SK-N-SH (cell line): ENCODE measurements at regions not wholly inside any gene's neighbourhood (a gene's known extent, or its start where the extent isn't known, plus 50 kb on each side); places are given as distances from the start of the nearest gene placed in this dataset.

ENCODE experiments used
- CTCF ChIA-PET: fragments of 300-600, 350-600 bp; formaldehyde crosslinking; extraction: SDS; loops from one replicate; lab custom pipeline; 2021; lab: Yijun Ruan, JAX
- POLR2A ChIA-PET: fragments of 350-600 bp; sonication (Branson Sonifier 250); formaldehyde crosslinking; extraction: SDS; loops from one replicate; lab custom pipeline; 2020; ENCODE audit warnings: antibody characterized with exemption, inconsistent platforms; lab: Yijun Ruan, JAX
- DNase-seq: peaks from one replicate; pipeline ENCODE4 v3.0.0; 2012
- H2AFZ ChIP-seq: fragments of 200-600 bp; sonication (generic); 2 replicates; pipeline ENCODE4 v1.8.1; 2016; ENCODE audit warnings: antibody characterized with exemption, mild to moderate bottlenecking, low read depth
- H3F3A ChIP-seq: fragments of 200-600 bp; sonication (generic); replicated peaks from 2 replicates; pipeline ENCODE3; 2016; ENCODE audit warnings: antibody characterized with exemption, mild to moderate bottlenecking; ENCODE audit not compliant: insufficient read depth
- H3K27ac ChIP-seq, 2 experiments: fragments of 200-500 bp in 1 of 2; fragments of 200-600 bp in 1 of 2; sonication (Bioruptor generic) in 1 of 2; sonication (generic), shearing (Covaris generic) in 1 of 2; 2 replicates each; pipeline versions ENCODE4 v1.5.1 to v1.6.1; 2014 to 2016; ENCODE audit warnings: low read depth in 2 of 2, inconsistent platforms in 1 of 2, low read length in 1 of 2, mild to moderate bottlenecking in 1 of 2, mixed read lengths in 1 of 2
- H3K27me3 ChIP-seq: fragments of 200-600 bp; sonication (generic), shearing (Covaris generic); 2 replicates; pipeline ENCODE4 v1.6.1; 2016; ENCODE audit warnings: mixed run types; ENCODE audit not compliant: insufficient read depth
- H3K36me3 ChIP-seq, 2 experiments: fragments of 200-500 bp in 1 of 2; fragments of 200-600 bp in 1 of 2; sonication (Bioruptor generic) in 1 of 2; sonication (generic) in 1 of 2; replicated peaks in 1 of 2; 2 replicates each; pipeline versions ENCODE3 to v1.5.1; 2014 to 2016; ENCODE audit warnings: low read length in 1 of 2, mild to moderate bottlenecking in 1 of 2; ENCODE audit not compliant: insufficient read depth in 2 of 2, control insufficient read depth in 1 of 2
- H3K4me1 ChIP-seq, 2 experiments: fragments of 200-500 bp in 1 of 2; fragments of 200-600 bp in 1 of 2; sonication (Bioruptor generic) in 1 of 2; sonication (generic), shearing (Covaris generic) in 1 of 2; 2 replicates each; pipeline versions ENCODE4 v1.5.1 to v1.6.1; 2014 to 2016; ENCODE audit warnings: low read depth in 1 of 2, low read length in 1 of 2, mixed run types in 1 of 2; ENCODE audit not compliant: insufficient read depth in 2 of 2, control insufficient read depth in 1 of 2
- H3K4me2 ChIP-seq: fragments of 200-600 bp; sonication (generic), shearing (Covaris generic); 2 replicates; pipeline ENCODE4 v1.6.1; 2017; ENCODE audit warnings: mixed run types
- H3K4me3 ChIP-seq, 2 experiments: fragments of 200-500 bp in 1 of 2; fragments of 200-600 bp in 1 of 2; sonication (Bioruptor generic) in 1 of 2; sonication (generic), shearing (Covaris generic) in 1 of 2; 2 replicates each; pipeline versions ENCODE4 v1.5.1 to v1.8.1; 2014 to 2016; ENCODE audit warnings: low read depth in 2 of 2, inconsistent platforms in 1 of 2, low read length in 1 of 2, mild to moderate bottlenecking in 1 of 2, mixed read lengths in 1 of 2, moderate library complexity in 1 of 2
- H3K79me2 ChIP-seq: fragments of 200-600 bp; sonication (generic); 2 replicates; pipeline ENCODE4 v1.8.1; 2017; ENCODE audit warnings: mild to moderate bottlenecking; ENCODE audit not compliant: insufficient read depth
- H3K9ac ChIP-seq: fragments of 200-600 bp; sonication (generic); 2 replicates; pipeline ENCODE4 v1.6.1; 2017; ENCODE audit warnings: mixed run types
- H3K9me2 ChIP-seq: fragments of 200-600 bp; sonication (generic); 2 replicates; pipeline ENCODE4 v1.6.1; 2017; ENCODE audit warnings: mixed run types
- H3K9me3 ChIP-seq: fragments of 200-600 bp; sonication (generic); 2 replicates; pipeline ENCODE4 v1.6.1; 2017; ENCODE audit warnings: mixed run types, mild to moderate bottlenecking, moderate library complexity
- H4K20me1 ChIP-seq: fragments of 200-600 bp; sonication (generic); 2 replicates; pipeline ENCODE4 v1.6.1; 2017; ENCODE audit warnings: mild to moderate bottlenecking, mixed run types; ENCODE audit not compliant: insufficient read depth
- CTCF ChIP-seq: fragments of 200-600 bp; sonication (generic); IDR thresholded peaks from 2 replicates; pipeline ENCODE4 v1.6.1; 2017; ENCODE audit warnings: antibody characterized with exemption, mild to moderate bottlenecking, moderate library complexity
- ELF1 ChIP-seq: IDR thresholded peaks from 2 replicates; pipeline ENCODE4 v1.4.0; 2012
- IRF3 ChIP-seq: fragments of 150-350 bp; IDR thresholded peaks from 2 replicates; pipeline ENCODE4 v1.6.1; 2016; ENCODE audit warnings: mild to moderate bottlenecking, low read depth, low read length
- MXI1 ChIP-seq: IDR thresholded peaks from 2 replicates; pipeline ENCODE4 v1.6.1; 2012; ENCODE audit warnings: mild to moderate bottlenecking, low read depth, low read length, improper control_type of control experiment
- NFIC ChIP-seq: IDR thresholded peaks from 2 replicates; pipeline ENCODE4 v1.4.0; 2012; ENCODE audit warnings: borderline replicate concordance
- POLR2AphosphoS5 ChIP-seq: IDR thresholded peaks from 2 replicates; pipeline ENCODE4 v1.6.1; 2012; ENCODE audit warnings: low read depth, low read length
- RXRA ChIP-seq: IDR thresholded peaks from 2 replicates; pipeline ENCODE4 v1.4.0; 2012; ENCODE audit warnings: low read depth, mild to moderate bottlenecking, borderline replicate concordance
- SIN3A ChIP-seq: IDR thresholded peaks from 2 replicates; pipeline ENCODE4 v1.6.1; 2012; ENCODE audit warnings: low read depth, mild to moderate bottlenecking, low read length, moderate library complexity, borderline replicate concordance
- SMC3 ChIP-seq: IDR thresholded peaks from 2 replicates; pipeline ENCODE4 v1.6.1; 2012; ENCODE audit warnings: low read depth, low read length, improper control_type of control experiment
- TCF12 ChIP-seq: IDR thresholded peaks from 2 replicates; pipeline ENCODE4 v1.4.0; 2012
- WGBS: methylation state at CpG from one replicate; pipeline ENCODE4 v1.1.6; 2017; ENCODE audit warnings: low lambda C conversion rate; 5-methylcytosine and 5-hydroxymethylcytosine counted together
- TF ChIP-seq, protein P1 (sequence below): IDR thresholded peaks from 2 replicates; pipeline ENCODE4 v1.6.1; 2012; ENCODE audit warnings: mild to moderate bottlenecking, low read depth, low read length, moderate library complexity
- TF ChIP-seq, protein P2 (sequence below): fragments of 150-350 bp; IDR thresholded peaks from 2 replicates; pipeline ENCODE4 v1.6.1; 2017; ENCODE audit warnings: antibody characterized with exemption, low read length, low read depth, borderline replicate concordance
- TF ChIP-seq, protein P3 (sequence below): IDR thresholded peaks from 2 replicates; pipeline ENCODE4 v1.4.0; 2012; ENCODE audit warnings: low read depth
- TF ChIP-seq, protein P4 (sequence below): IDR thresholded peaks from 2 replicates; pipeline ENCODE4 v1.4.0; 2012; ENCODE audit warnings: low read depth, borderline replicate concordance

DNA sequence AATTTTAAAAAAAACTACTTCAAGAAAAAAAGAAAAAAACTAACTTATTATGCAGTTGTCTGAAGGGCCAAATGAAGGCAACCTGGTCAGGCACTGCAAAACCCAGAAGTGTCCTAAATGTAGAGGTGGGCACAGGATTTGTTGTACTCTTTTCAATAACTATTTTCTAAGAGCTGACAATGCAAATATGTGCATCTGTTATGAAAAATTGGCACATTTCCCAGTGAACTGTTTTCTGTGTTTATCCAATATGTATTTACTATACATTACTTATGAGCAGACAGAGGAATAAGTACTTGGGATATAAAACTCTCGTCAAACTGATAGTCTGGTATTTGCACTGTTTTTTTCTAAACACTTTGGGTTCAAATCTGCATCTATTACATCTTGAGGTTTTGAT, 188.0 kb upstream of the C21orf91 start:
- no peaks in the 10 kb centered on the region for H3K27me3 ChIP-seq
- no peaks in the 10 kb centered on the region for H4K20me1 ChIP-seq
- no peaks in the 10 kb centered on the region for H3F3A ChIP-seq
- POLR2A ChIA-PET, result no interaction called here
- no peak overlapping the region for H3K27ac ChIP-seq
- no peak overlapping the region for H3K4me3 ChIP-seq
- 3% methylated on average over 1 of the region's 1 CpG for WGBS
- no peak overlapping the region for H3K4me2 ChIP-seq
- CTCF ChIA-PET, result interaction anchor here (1.5 kb wide), 1 partner anchor 34 kb away, joined by 4 read pairs; no protein-coding TSS in a partner anchor
- TF ChIP-seq, protein P1, sequence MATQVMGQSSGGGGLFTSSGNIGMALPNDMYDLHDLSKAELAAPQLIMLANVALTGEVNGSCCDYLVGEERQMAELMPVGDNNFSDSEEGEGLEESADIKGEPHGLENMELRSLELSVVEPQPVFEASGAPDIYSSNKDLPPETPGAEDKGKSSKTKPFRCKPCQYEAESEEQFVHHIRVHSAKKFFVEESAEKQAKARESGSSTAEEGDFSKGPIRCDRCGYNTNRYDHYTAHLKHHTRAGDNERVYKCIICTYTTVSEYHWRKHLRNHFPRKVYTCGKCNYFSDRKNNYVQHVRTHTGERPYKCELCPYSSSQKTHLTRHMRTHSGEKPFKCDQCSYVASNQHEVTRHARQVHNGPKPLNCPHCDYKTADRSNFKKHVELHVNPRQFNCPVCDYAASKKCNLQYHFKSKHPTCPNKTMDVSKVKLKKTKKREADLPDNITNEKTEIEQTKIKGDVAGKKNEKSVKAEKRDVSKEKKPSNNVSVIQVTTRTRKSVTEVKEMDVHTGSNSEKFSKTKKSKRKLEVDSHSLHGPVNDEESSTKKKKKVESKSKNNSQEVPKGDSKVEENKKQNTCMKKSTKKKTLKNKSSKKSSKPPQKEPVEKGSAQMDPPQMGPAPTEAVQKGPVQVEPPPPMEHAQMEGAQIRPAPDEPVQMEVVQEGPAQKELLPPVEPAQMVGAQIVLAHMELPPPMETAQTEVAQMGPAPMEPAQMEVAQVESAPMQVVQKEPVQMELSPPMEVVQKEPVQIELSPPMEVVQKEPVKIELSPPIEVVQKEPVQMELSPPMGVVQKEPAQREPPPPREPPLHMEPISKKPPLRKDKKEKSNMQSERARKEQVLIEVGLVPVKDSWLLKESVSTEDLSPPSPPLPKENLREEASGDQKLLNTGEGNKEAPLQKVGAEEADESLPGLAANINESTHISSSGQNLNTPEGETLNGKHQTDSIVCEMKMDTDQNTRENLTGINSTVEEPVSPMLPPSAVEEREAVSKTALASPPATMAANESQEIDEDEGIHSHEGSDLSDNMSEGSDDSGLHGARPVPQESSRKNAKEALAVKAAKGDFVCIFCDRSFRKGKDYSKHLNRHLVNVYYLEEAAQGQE, result no peak
- no peaks in the 10 kb centered on the region for H3K36me3 ChIP-seq
- H3K9me2 ChIP-seq, result no peaks in the 10 kb centered on the region
- no peak for DNase-seq
- H3K79me2 ChIP-seq, result no peaks in the 10 kb centered on the region
- H3K9ac ChIP-seq, result no peak overlapping the region
- H2AFZ ChIP-seq, result no peak overlapping the region
- no peaks in the 10 kb centered on the region for H3K9me3 ChIP-seq
- H3K4me1 ChIP-seq, result no peaks in the 10 kb centered on the region

GRCh38 chr21:18006691-18007090, 187.5 kb upstream of the C21orf91 start:
- DNase-seq, result no peak
- Histone ChIP-seq H2AFZ (no peak overlapping the region), H3K9me2 (no peaks in the 10 kb centered on the region), H3K36me3 (no peaks in the 10 kb centered on the region), H4K20me1 (no peaks in the 10 kb centered on the region), H3F3A (no peaks in the 10 kb centered on the region), H3K4me3 (no peak overlapping the region), H3K27ac (no peak overlapping the region), H3K9ac (no peak overlapping the region), H3K4me2 (no peak overlapping the region), H3K27me3 (no peaks in the 10 kb centered on the region), H3K9me3 (no peaks in the 10 kb centered on the region), H3K79me2 (no peaks in the 10 kb centered on the region), H3K4me1 (no peaks in the 10 kb centered on the region)
- POLR2A ChIA-PET, result no interaction called here
- WGBS, result 1% methylated on average over 2 of the region's 2 CpGs
- CTCF ChIA-PET, result interaction anchor here (1.5 kb wide), 1 partner anchor 34 kb away, joined by 4 read pairs; no protein-coding TSS in a partner anchor
- no peak for TF ChIP-seq TCF12
- no peak for TF ChIP-seq POLR2AphosphoS5
- TF ChIP-seq, protein P1, result no peak
- TF ChIP-seq NFIC, result no peak
- no peak for TF ChIP-seq MXI1
- TF ChIP-seq, protein P2, sequence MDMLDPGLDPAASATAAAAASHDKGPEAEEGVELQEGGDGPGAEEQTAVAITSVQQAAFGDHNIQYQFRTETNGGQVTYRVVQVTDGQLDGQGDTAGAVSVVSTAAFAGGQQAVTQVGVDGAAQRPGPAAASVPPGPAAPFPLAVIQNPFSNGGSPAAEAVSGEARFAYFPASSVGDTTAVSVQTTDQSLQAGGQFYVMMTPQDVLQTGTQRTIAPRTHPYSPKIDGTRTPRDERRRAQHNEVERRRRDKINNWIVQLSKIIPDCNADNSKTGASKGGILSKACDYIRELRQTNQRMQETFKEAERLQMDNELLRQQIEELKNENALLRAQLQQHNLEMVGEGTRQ, result no peak
- no peak for TF ChIP-seq SIN3A
- no peak for TF ChIP-seq CTCF
- no peak for TF ChIP-seq ELF1
- TF ChIP-seq IRF3, result no peak
- TF ChIP-seq, protein P3, sequence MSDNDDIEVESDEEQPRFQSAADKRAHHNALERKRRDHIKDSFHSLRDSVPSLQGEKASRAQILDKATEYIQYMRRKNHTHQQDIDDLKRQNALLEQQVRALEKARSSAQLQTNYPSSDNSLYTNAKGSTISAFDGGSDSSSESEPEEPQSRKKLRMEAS, result no peak
- TF ChIP-seq, protein P4, sequence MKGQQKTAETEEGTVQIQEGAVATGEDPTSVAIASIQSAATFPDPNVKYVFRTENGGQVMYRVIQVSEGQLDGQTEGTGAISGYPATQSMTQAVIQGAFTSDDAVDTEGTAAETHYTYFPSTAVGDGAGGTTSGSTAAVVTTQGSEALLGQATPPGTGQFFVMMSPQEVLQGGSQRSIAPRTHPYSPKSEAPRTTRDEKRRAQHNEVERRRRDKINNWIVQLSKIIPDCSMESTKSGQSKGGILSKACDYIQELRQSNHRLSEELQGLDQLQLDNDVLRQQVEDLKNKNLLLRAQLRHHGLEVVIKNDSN, result no peak
- TF ChIP-seq RXRA, result no peak
- no peak for TF ChIP-seq SMC3
